Fibroblast of lung (primary cell): ENCODE measurements at regions not wholly inside any gene's neighbourhood (a gene's known extent, or its start where the extent isn't known, plus 50 kb on each side); places are given as distances from the start of the nearest gene placed in this dataset.

ENCODE experiments used
- CTCF ChIP-seq, 2 donors: IDR thresholded peaks in 1 of 2; conservative IDR thresholded peaks in 1 of 2; 1 replicate in 1 of 2; 2 replicates in 1 of 2; pipeline ENCODE4 v1.5.1; 2011 to 2012; ENCODE audit warnings: low read length in 2 of 2, control low read depth in 1 of 2, inconsistent platforms in 1 of 2, low read depth in 1 of 2, mild to moderate bottlenecking in 1 of 2
- EZH2 ChIP-seq: IDR thresholded peaks from 2 replicates; pipeline ENCODE4 v1.5.1; 2012; ENCODE audit warnings: low read length, control low read depth, mild to moderate bottlenecking; ENCODE audit errors: missing control alignments

- TF ChIP-seq CTCF (conservative IDR thresholded peaks at IDR 0.05 in 1 of 2, IDR thresholded peaks at IDR 0.05 in 1 of 2; ENCODE audit: low read depth in 1 of 2, low read length in 2 of 2) (no peak), EZH2 (no peak)
These were observed 59.2 kb upstream of the SPRY4 start for GRCh38 chr5:142384014-142384413.
